D721Med (cell line): ENCODE measurements at regions not wholly inside any gene's neighbourhood (a gene's known extent, or its start where the extent isn't known, plus 50 kb on each side); places are given as distances from the start of the nearest gene placed in this dataset.

Source experiments
- DNase-seq: peaks from one replicate; pipeline ENCODE4 v3.0.0; 2011; ENCODE audit warnings: low spot score; ENCODE audit not compliant: insufficient read length
- FAIRE-seq: peaks from 2 replicates; lab custom pipeline; 2011; peaks lifted over from hg19 to GRCh38; lab: Jason Lieb, UNC
- TF ChIP-seq, protein P1 (sequence below): IDR thresholded peaks from 2 replicates; pipeline ENCODE4 v1.5.1; 2012; ENCODE audit warnings: mild to moderate bottlenecking, control low read depth; ENCODE audit not compliant: insufficient read depth; ENCODE audit errors: missing control alignments

DNA sequence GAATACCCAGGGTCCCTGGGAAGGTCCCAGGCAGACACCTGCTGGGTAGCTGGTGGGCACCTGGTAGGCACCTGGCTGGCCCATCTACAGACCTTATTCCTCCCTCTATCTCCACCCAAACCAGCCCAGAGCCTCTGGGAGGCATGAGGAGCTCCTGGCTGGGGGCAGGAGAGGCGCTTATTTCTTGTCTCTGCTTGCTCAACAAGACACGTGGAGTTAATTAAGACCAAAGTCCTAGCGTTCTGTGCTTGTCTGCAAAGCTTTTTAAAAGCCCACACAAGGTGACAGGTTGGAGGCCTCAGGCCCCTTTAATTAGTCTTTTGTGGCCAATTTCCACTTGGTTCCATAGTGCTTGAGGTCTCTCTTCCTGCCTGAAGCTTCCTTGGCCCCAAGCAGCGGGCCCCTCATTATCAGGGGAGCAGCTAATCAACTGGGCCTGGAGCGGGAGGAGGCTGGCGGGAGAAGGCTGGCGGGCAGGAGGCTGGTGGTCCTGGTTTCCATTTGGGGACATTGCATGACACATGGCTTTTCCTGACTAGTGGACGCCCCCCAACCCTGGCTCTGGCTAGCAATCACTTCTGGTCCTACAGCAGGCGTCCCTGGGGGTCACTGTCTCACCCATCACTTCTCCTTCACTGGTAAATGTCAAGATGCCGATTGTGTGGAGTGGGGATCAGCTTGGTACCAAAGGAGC is 65.4 kb upstream of the HDAC4 start:
- TF ChIP-seq, protein P1, sequence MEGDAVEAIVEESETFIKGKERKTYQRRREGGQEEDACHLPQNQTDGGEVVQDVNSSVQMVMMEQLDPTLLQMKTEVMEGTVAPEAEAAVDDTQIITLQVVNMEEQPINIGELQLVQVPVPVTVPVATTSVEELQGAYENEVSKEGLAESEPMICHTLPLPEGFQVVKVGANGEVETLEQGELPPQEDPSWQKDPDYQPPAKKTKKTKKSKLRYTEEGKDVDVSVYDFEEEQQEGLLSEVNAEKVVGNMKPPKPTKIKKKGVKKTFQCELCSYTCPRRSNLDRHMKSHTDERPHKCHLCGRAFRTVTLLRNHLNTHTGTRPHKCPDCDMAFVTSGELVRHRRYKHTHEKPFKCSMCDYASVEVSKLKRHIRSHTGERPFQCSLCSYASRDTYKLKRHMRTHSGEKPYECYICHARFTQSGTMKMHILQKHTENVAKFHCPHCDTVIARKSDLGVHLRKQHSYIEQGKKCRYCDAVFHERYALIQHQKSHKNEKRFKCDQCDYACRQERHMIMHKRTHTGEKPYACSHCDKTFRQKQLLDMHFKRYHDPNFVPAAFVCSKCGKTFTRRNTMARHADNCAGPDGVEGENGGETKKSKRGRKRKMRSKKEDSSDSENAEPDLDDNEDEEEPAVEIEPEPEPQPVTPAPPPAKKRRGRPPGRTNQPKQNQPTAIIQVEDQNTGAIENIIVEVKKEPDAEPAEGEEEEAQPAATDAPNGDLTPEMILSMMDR = no peak
- FAIRE-seq = no peak
- DNase-seq = no peak

DNA sequence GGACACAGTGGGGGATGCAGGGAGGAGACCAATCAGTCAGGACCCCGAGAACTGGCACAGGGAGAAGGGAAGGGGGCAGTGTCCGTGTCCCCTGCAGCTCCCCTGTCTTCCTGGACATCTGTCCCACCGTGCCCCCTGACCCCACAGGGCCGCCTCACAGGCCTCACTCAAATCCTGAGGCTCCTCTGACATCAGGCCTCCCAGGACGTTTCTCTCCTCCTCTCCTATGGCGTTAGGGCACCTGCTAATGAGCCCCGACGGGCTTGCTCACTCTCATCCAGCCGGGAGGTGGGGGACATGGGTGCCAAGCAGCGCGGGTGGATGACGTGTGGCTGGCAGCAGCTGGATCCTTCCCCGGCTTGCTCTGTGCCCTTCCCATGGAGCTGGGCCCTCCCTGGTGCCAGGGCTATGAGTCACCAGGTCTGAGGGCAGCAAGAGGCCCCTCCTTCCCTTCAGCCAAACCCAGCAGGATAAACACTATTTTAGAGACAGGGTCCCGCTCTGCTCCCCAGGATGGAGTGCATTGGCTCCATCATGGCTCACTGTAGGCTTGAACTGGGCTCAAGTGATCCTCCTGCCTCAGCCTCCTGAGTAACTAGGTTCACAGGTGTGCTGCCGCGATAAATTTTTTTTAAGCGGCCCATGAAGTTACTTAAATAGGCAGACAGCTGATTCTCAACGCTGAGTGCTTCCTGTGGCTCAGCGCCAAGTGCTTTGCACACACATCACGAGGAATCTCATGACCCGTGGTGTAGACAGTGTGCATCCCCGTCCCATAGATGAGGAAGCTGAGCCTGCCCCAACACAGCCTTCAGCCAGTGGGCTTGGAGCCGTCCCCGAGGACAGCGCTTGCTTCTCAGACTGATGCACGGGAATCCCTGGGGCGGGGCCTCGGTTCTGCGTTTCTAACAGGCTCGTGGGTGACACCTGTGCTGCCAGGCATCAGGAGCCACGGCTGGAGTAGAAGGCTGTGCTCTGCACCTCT is 64.5 kb upstream of the HDAC4 start:
- TF ChIP-seq, protein P1 = no peak
- FAIRE-seq (no peak), DNase-seq (no peak)

DNA sequence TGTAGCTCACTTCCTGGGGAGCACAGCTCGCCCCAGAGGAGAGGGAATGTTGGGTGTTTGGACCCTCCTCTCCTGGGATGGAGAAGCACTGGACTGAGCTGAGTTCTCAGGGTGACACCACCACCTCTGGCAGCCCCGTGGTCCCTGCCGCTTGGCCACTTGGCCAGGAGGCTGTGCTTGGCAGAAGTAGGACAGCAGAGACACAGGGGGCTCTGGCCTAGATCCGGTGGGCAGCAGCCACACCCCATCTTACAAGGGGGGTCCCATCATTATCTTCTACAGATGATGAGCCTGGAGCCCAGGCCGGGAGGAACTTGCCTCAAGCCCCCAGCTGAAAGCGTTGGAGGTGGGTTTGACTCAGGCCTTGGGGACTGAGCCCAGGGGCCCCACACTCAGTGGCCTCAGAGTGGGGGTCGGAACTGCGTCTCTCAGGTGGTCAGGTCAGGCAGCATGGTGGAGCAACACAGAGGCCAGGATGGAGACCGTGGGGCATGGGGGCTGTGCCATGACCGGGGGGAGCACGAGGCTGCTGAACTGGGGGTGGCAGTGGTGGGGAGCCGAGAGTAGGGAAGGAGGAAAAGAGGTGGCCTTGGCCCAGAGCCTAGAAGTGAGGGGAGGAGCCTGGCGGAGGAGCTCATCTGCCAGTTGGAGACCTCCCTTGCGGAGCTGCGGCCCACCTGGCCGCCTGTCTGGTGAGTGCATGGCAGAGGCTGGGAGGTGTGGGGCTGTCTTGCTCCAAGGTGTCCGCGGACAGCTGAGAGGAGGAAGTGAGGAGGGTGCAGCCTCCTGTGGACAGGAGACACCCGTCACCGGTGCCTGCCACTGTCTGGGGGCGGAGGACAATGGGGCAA is 63.6 kb upstream of the HDAC4 start:
- FAIRE-seq (no peak), DNase-seq (no peak)

DNA sequence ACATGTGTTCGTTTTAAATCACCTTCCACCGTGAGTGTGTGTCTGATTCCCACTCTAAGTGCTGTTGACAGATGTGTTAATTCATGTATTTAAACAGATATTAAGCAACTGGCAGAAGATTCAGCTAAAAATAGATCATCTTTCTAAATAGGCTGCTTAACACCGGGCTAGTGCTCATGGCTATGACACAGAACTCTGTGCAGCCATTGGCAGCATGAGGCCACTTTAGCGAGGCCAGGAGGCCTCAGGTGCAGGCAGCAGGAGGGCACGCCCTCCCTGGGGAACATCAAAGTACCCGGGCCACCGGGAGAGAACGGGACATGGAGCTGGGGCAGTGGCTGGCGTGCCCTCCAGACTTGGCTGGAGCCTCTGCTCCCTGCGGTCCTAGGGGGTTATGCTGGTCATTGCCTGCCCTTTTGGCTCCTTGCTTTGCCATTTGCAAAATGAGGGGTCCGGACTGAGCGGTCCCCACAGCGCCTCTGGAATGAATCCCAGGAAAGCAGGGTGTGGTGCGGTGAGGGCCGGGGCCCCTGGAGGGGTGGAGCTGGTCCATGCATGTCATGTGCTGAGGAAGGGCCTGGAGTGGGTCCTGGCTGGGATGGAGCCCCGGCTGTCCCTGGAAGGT is 62.8 kb upstream of the HDAC4 start:
- FAIRE-seq (no peak), DNase-seq (no peak)
- TF ChIP-seq, protein P1 = no peak

More for the DNA sequence above, 63.6 kb upstream of the HDAC4 start:
- TF ChIP-seq, protein P1 = no peak

DNA sequence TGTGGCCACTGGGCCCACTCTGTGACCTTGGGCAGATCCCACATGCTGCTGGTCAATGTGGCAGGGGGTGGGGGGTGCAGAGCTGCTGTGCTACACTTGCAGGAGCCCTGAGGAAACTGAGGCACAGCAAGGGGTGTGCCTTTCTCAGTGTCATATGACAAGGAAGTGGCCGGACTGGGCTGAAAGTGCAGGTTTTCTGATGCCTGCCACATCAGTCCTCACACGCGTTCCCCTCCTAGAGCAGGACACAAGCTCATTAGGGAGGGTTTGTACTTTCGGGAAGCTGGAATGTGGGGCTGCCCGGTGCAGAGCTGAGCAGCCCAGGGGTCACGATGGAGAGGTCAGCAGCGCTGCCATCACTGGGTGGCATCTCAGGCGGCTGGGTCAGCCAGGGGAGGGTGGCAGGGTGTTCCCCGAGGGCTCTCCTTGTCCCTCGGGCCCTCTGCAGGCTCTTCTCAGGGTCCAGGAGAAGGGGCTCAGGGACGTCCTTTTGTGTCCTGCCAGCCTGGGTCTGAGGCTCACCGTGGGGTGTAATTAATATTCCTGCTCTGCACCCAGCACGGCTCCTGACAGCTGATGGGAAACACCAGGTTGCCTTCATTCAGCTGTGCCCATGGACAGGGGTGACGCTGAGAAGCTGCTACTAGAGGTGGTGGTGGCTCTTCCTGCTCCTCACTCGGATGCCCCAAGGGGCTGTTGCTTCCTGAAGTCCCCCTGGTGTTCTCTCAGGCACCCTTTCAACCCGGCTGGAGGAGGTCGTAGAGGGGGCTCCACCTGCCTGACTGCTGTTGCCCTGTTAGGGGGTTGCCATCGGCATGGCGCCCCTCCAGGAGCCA is 62.1 kb upstream of the HDAC4 start:
- TF ChIP-seq, protein P1 = no peak
- no peak for DNase-seq
- FAIRE-seq = no peak

DNA sequence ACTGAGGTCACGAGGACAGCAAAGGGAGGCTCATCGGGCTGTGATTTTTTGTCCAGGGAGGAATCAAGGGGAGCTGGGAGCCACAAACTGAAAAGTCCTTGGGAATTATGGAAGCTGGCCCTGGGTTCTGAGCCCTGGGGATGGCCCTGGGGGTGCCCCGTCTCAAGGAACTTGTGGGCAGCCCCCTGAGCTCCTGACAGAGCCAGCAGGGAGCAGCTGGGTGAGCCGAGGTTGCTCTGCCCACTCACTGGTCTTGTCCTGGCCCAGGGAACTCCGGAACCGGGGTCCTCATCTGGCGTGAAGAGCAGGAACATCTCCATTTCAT is 61.3 kb upstream of the HDAC4 start:
- TF ChIP-seq, protein P1 = no peak
- DNase-seq (no peak), FAIRE-seq (no peak)
